H1 (cell line): ENCODE measurements at regions not wholly inside any gene's neighbourhood (a gene's known extent, or its start where the extent isn't known, plus 50 kb on each side); places are given as distances from the start of the nearest gene placed in this dataset.

Experiments
- CTCF ChIA-PET: fragments of 300-600 bp; sonication (Branson Sonifier 250); formaldehyde crosslinking; loops from one replicate; lab custom pipeline; 2021; ENCODE audit not compliant: partially characterized antibody; lab: Charles Lee
- POLR2A ChIA-PET: fragments of 300-600 bp; sonication (Branson Sonifier 250); formaldehyde crosslinking; loops from one replicate; lab custom pipeline; 2021; ENCODE audit warnings: inconsistent platforms; ENCODE audit not compliant: partially characterized antibody; lab: Charles Lee
- DNase-seq, 2 experiments: peaks; one replicate each; pipeline versions ENCODE4 v3.0.0 to v3.0.0-alpha.2; 2010 to 2022; ENCODE audit warnings: low spot score in 2 of 2, low read depth in 1 of 2, mixed read lengths in 1 of 2
- FAIRE-seq: peaks from 2 replicates; lab custom pipeline; 2011; peaks lifted over from hg19 to GRCh38; lab: Jason Lieb, UNC
- H2AFZ ChIP-seq: 2 replicates; pipeline ENCODE4 v1.8.1; 2012; ENCODE audit warnings: low read length, inconsistent platforms
- H2AK5ac ChIP-seq: 2 replicates; pipeline ENCODE4 v1.6.1; 2013; ENCODE audit warnings: low read depth, low read length
- H2BK120ac ChIP-seq: replicated peaks from 2 replicates; pipeline ENCODE3; 2013; ENCODE audit warnings: low read depth, low read length, inconsistent platforms
- H2BK12ac ChIP-seq: 2 replicates; pipeline ENCODE4 v1.6.1; 2013; ENCODE audit warnings: low read depth, low read length
- H2BK15ac ChIP-seq: 2 replicates; pipeline ENCODE4 v1.6.1; 2013; ENCODE audit warnings: low read length
- H2BK20ac ChIP-seq: 2 replicates; pipeline ENCODE4 v1.6.1; 2013; ENCODE audit warnings: low read length
- H2BK5ac ChIP-seq: 2 replicates; pipeline ENCODE4 v1.6.1; 2013; ENCODE audit warnings: low read depth, low read length
- H3K14ac ChIP-seq: 2 replicates; pipeline ENCODE4 v1.6.1; 2013; ENCODE audit warnings: inconsistent platforms; ENCODE audit not compliant: insufficient read length
- H3K18ac ChIP-seq: 2 replicates; pipeline ENCODE4 v1.6.1; 2013; ENCODE audit warnings: low read length; ENCODE audit errors: extremely low read depth
- H3K23ac ChIP-seq: 2 replicates; pipeline ENCODE4 v1.6.1; 2013; ENCODE audit warnings: inconsistent platforms; ENCODE audit not compliant: insufficient read length
- H3K23me2 ChIP-seq: 2 replicates; pipeline ENCODE4 v1.6.1; 2013; ENCODE audit warnings: low read depth, low read length
- H3K27ac ChIP-seq: 2 replicates; pipeline ENCODE4 v1.6.1; 2011; ENCODE audit warnings: low read depth, low read length, inconsistent platforms
- H3K27me3 ChIP-seq, 4 experiments: replicated peaks in 1 of 4; 1 replicate in 1 of 4; 2 replicates in 3 of 4; pipeline versions ENCODE4 v1.6.1 to v1.8.1; 2011 to 2013; ENCODE audit warnings: low read length in 3 of 4, mild to moderate bottlenecking in 3 of 4, inconsistent platforms in 2 of 4, mixed read lengths in 2 of 4, moderate library complexity in 1 of 4; ENCODE audit not compliant: control insufficient read depth in 3 of 4, insufficient read depth in 3 of 4; ENCODE audit errors: extremely low read depth in 1 of 4
- H3K36me3 ChIP-seq, 4 experiments: 2 replicates each; pipeline versions ENCODE4 v1.6.1 to v1.8.1; 2011 to 2013; ENCODE audit warnings: mild to moderate bottlenecking in 4 of 4, low read length in 3 of 4, moderate library complexity in 2 of 4, control low read depth in 1 of 4, inconsistent platforms in 1 of 4; ENCODE audit not compliant: insufficient read depth in 4 of 4, control insufficient read depth in 2 of 4
- H3K4ac ChIP-seq: replicated peaks from 2 replicates; pipeline ENCODE3; 2013; ENCODE audit warnings: low read length, low read depth, mixed read lengths, inconsistent platforms; ENCODE audit not compliant: insufficient read length
- H3K4me1 ChIP-seq, 4 experiments: replicated peaks in 1 of 4; 1 replicate in 1 of 4; 2 replicates in 3 of 4; pipeline versions ENCODE4 v1.6.1 to v1.8.1; 2011 to 2013; ENCODE audit warnings: low read length in 3 of 4, inconsistent platforms in 2 of 4, mixed read lengths in 1 of 4; ENCODE audit not compliant: insufficient read depth in 4 of 4, control insufficient read depth in 3 of 4
- H3K4me2 ChIP-seq, 2 experiments: 2 replicates each; pipeline versions ENCODE4 v1.6.1 to v1.8.1; 2011 to 2013; ENCODE audit warnings: low read depth in 2 of 2, low read length in 2 of 2, control low read depth in 1 of 2, inconsistent platforms in 1 of 2, mild to moderate bottlenecking in 1 of 2; ENCODE audit not compliant: insufficient read depth in 1 of 2
- H3K4me3 ChIP-seq, 4 experiments: fragments of 200-600, 300-600 bp in 1 of 4; sonication (generic), shearing (Covaris generic), sonication (Bioruptor Twin) in 1 of 4; 2 replicates each; pipeline versions ENCODE4 v1.5.1 to v1.8.1; 2011 to 2016; ENCODE audit warnings: low read length in 4 of 4, low read depth in 3 of 4, control low read depth in 2 of 4, inconsistent platforms in 2 of 4, mild to moderate bottlenecking in 2 of 4, mixed read lengths in 1 of 4, moderate library complexity in 1 of 4; ENCODE audit not compliant: insufficient read depth in 2 of 4; ENCODE audit errors: extremely low read depth in 1 of 4
- H3K56ac ChIP-seq: replicated peaks from 2 replicates; pipeline ENCODE3; 2013; ENCODE audit warnings: low read depth, mild to moderate bottlenecking, mixed read lengths, low read length, inconsistent platforms; ENCODE audit not compliant: insufficient read length
- H3K79me1 ChIP-seq: 2 replicates; pipeline ENCODE4 v1.6.1; 2013; ENCODE audit warnings: low read depth, low read length, control low read depth
- H3K79me2 ChIP-seq, 2 experiments: 2 replicates each; pipeline versions ENCODE4 v1.6.1 to v1.8.1; 2012 to 2013; ENCODE audit warnings: low read length in 2 of 2, mild to moderate bottlenecking in 2 of 2, inconsistent platforms in 1 of 2; ENCODE audit not compliant: insufficient read depth in 2 of 2, control insufficient read depth in 1 of 2
- H3K9ac ChIP-seq, 4 experiments: replicated peaks in 1 of 4; 1 replicate in 1 of 4; 2 replicates in 3 of 4; pipeline versions ENCODE4 v1.6.1 to v1.8.1; 2011 to 2013; ENCODE audit warnings: low read depth in 3 of 4, low read length in 3 of 4, control low read depth in 2 of 4, mild to moderate bottlenecking in 2 of 4, moderate library complexity in 2 of 4, inconsistent platforms in 1 of 4; ENCODE audit errors: extremely low read depth in 1 of 4
- H3K9me3 ChIP-seq, 2 experiments: 2 replicates each; pipeline versions ENCODE4 v1.6.1 to v1.8.1; 2012 to 2013; ENCODE audit warnings: mild to moderate bottlenecking in 2 of 2, moderate library complexity in 2 of 2, control low read depth in 1 of 2, inconsistent platforms in 1 of 2, low read depth in 1 of 2, low read length in 1 of 2, mixed read lengths in 1 of 2; ENCODE audit not compliant: insufficient read depth in 2 of 2
- H4K20me1 ChIP-seq, 2 experiments: replicated peaks in 1 of 2; 2 replicates each; pipeline versions ENCODE3 to v1.8.1; 2011 to 2013; ENCODE audit warnings: inconsistent platforms in 2 of 2, low read length in 2 of 2, mild to moderate bottlenecking in 1 of 2; ENCODE audit not compliant: insufficient read depth in 2 of 2, control insufficient read depth in 1 of 2
- H4K5ac ChIP-seq: 2 replicates; pipeline ENCODE4 v1.6.1; 2013; ENCODE audit warnings: low read length, low read depth, mixed read lengths, inconsistent platforms; ENCODE audit not compliant: insufficient read length
- H4K8ac ChIP-seq: 2 replicates; pipeline ENCODE4 v1.8.0; 2013; ENCODE audit warnings: mild to moderate bottlenecking, moderate library complexity, low read length, inconsistent platforms; ENCODE audit not compliant: insufficient read depth; ENCODE audit errors: extremely low read depth
- H4K91ac ChIP-seq: replicated peaks from 2 replicates; pipeline ENCODE3; 2013; ENCODE audit warnings: low read length, mixed read lengths, inconsistent platforms; ENCODE audit not compliant: insufficient read length
- CBX5 ChIP-seq: fragments of 300-800, 300-1000 bp; sonication (generic); IDR thresholded peaks from 2 replicates; pipeline ENCODE4 v1.7.1; 2016; ENCODE audit warnings: antibody characterized with exemption, low read length, low read depth
- CTBP2 ChIP-seq: IDR thresholded peaks from 2 replicates; pipeline ENCODE4 v1.7.0; 2011; ENCODE audit warnings: borderline replicate concordance, mild to moderate bottlenecking, moderate library complexity, mixed read lengths, low read length; ENCODE audit not compliant: insufficient read depth, insufficient read length
- GABPA ChIP-seq: IDR thresholded peaks from 2 replicates; pipeline ENCODE4 v1.6.1; 2011; ENCODE audit warnings: mild to moderate bottlenecking, low read length, moderate library complexity, borderline replicate concordance; ENCODE audit not compliant: insufficient read depth
- JUN ChIP-seq: IDR thresholded peaks from 2 replicates; pipeline ENCODE4 v1.6.1; 2011; ENCODE audit warnings: low read depth, mild to moderate bottlenecking, improper control_type of control experiment, low read length
- MAFK ChIP-seq: IDR thresholded peaks from 2 replicates; pipeline ENCODE4 v1.6.1; 2012; ENCODE audit warnings: low read depth, mild to moderate bottlenecking, improper control_type of control experiment, low read length
- NANOG ChIP-seq: IDR thresholded peaks from 2 replicates; pipeline ENCODE4 v1.6.1; 2011; ENCODE audit warnings: low read length, low read depth, mild to moderate bottlenecking, inconsistent platforms; ENCODE audit not compliant: insufficient read depth, poor library complexity, severe bottlenecking
- POLR2A ChIP-seq, 2 experiments: IDR thresholded peaks; 1 replicate in 1 of 2; 2 replicates in 1 of 2; pipeline ENCODE4 v1.6.1; 2011; ENCODE audit warnings: low read depth in 2 of 2, low read length in 2 of 2, mild to moderate bottlenecking in 2 of 2; ENCODE audit errors: control extremely low read depth in 1 of 2
- POU5F1 ChIP-seq: IDR thresholded peaks from 2 replicates; pipeline ENCODE4 v1.6.1; 2011; ENCODE audit warnings: low read depth, mild to moderate bottlenecking, low read length, moderate library complexity
- RBBP5 ChIP-seq: IDR thresholded peaks from 2 replicates; pipeline ENCODE4 v1.7.1; 2012; ENCODE audit warnings: low read depth, mild to moderate bottlenecking, inconsistent platforms, low read length, moderate library complexity, borderline replicate concordance
- SIRT6 ChIP-seq: IDR thresholded peaks from one replicate; pipeline ENCODE4 v1.7.1; 2012; ENCODE audit warnings: low read length, inconsistent platforms
- SUZ12 ChIP-seq: fragments of 200-600 bp; sonication (generic); IDR thresholded peaks from 2 replicates; pipeline ENCODE4 v1.6.1; 2012; ENCODE audit warnings: mild to moderate bottlenecking, inconsistent platforms, low read length, moderate library complexity, mixed read lengths
- TAF1 ChIP-seq: IDR thresholded peaks from 2 replicates; pipeline ENCODE4 v1.6.1; 2011; ENCODE audit warnings: mild to moderate bottlenecking, low read depth, low read length
- YY1 ChIP-seq: IDR thresholded peaks from 2 replicates; pipeline ENCODE4 v1.6.1; 2011; ENCODE audit warnings: low read depth, mild to moderate bottlenecking, low read length
- WGBS, 2 experiments: shearing (Covaris generic) in 1 of 2; methylation state at CpG; one replicate each; pipeline versions ENCODE4 v1.1.6 to v1.1.7; 2013 to 2015; ENCODE audit warnings: low lambda C conversion rate in 2 of 2, mixed read lengths in 2 of 2, inconsistent platforms in 1 of 2, low coverage in 1 of 2, missing lambda C conversion rate in 1 of 2; ENCODE audit not compliant: insufficient replicate concordance in 2 of 2, insufficient coverage in 1 of 2, insufficient read length in 1 of 2; ENCODE audit errors: extremely low coverage in 1 of 2, missing lambda C conversion rate in 1 of 2; 5-methylcytosine and 5-hydroxymethylcytosine counted together
- TF ChIP-seq, protein P1 (sequence below): IDR thresholded peaks from 2 replicates; pipeline ENCODE4 v1.6.1; 2012; ENCODE audit warnings: low read length, inconsistent platforms

- CTCF ChIA-PET, result interaction anchor here (0.9 to 1.2 kb wide), 3 partner anchors 11 to 436 kb away, joined by 3 to 4 read pairs (median 4); no protein-coding TSS in a partner anchor
Measured at GRCh38 chr1:34322969-34323368, 146.3 kb downstream of the C1orf94 start.

More at GRCh38 chr1:34322969-34323368, 146.3 kb downstream of the C1orf94 start:
- no peak overlapping the region for H3K56ac ChIP-seq
- H4K20me1 ChIP-seq, result no peaks in the 10 kb centered on the region
- no peaks in the 10 kb centered on the region for H3K4me1 ChIP-seq
- H3K9me3 ChIP-seq, result no peaks in the 10 kb centered on the region
- no peak for DNase-seq
- H3K18ac ChIP-seq, result no peak overlapping the region; the same call in 1 of the 2 replicates
- H2BK20ac ChIP-seq, result no peak overlapping the region
- H3K79me1 ChIP-seq, result no peaks in the 10 kb centered on the region
- H4K91ac ChIP-seq, result no peak overlapping the region
- H3K27me3 ChIP-seq, result no peaks in the 10 kb centered on the region; a peak in 1 of 7 replicates
- TF ChIP-seq POLR2A (IDR thresholded peaks at IDR 0.05; ENCODE audit: control extremely low read depth in 1 of 2, low read depth in 2 of 2, low read length in 2 of 2), result no peak
- TF ChIP-seq SUZ12, result no peak
- TF ChIP-seq TAF1, result no peak
- TF ChIP-seq POU5F1, result no peak
- no peak for TF ChIP-seq MAFK
- no peak for TF ChIP-seq CBX5
- no peak for TF ChIP-seq CTBP2
- no peak for TF ChIP-seq RBBP5
- TF ChIP-seq GABPA, result no peak
- TF ChIP-seq NANOG, result no peak
- TF ChIP-seq, protein P1, sequence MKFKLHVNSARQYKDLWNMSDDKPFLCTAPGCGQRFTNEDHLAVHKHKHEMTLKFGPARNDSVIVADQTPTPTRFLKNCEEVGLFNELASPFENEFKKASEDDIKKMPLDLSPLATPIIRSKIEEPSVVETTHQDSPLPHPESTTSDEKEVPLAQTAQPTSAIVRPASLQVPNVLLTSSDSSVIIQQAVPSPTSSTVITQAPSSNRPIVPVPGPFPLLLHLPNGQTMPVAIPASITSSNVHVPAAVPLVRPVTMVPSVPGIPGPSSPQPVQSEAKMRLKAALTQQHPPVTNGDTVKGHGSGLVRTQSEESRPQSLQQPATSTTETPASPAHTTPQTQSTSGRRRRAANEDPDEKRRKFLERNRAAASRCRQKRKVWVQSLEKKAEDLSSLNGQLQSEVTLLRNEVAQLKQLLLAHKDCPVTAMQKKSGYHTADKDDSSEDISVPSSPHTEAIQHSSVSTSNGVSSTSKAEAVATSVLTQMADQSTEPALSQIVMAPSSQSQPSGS, result no peak
- TF ChIP-seq YY1, result no peak
- no peak for TF ChIP-seq SIRT6
- no peak for TF ChIP-seq JUN
- no peak overlapping the region for H3K4ac ChIP-seq
- H3K23me2 ChIP-seq, result 0 out of 2 replicates have a peak, but pooled peaks cover 1% of the 10 kb centered on the region
- no peak overlapping the region for H3K4me2 ChIP-seq
- no peak overlapping the region for H2AK5ac ChIP-seq
- 0 out of 2 replicates have a peak overlapping the region, but pooled peaks have one; percentile 36 for H2BK15ac ChIP-seq
- no peak overlapping the region for H2BK120ac ChIP-seq
- no peak overlapping the region for H3K23ac ChIP-seq
- POLR2A ChIA-PET, result no interaction called here
- H3K36me3 ChIP-seq, result no peaks in the 10 kb centered on the region
- H3K79me2 ChIP-seq, result no peaks in the 10 kb centered on the region
- H2BK12ac ChIP-seq, result no peak overlapping the region
- no peak overlapping the region for H3K27ac ChIP-seq
- no peak overlapping the region for H3K4me3 ChIP-seq
- whole genome bisulfite sequencing, 2 experiments, result 91% methylated on average over 3 of the region's 3 CpGs; no CpG with 5 or more reads in 1 of the 2 experiments
- FAIRE-seq, result no peak
- H4K8ac ChIP-seq, result no peak overlapping the region
- no peak overlapping the region for H4K5ac ChIP-seq
- H3K14ac ChIP-seq, result no peak overlapping the region
- H3K9ac ChIP-seq, result no peak overlapping the region
- no peak overlapping the region for H2BK5ac ChIP-seq
- no peak overlapping the region for H2AFZ ChIP-seq
